KBM-7 (cell line): ENCODE measurements at regions not wholly inside any gene's neighbourhood (a gene's known extent, or its start where the extent isn't known, plus 50 kb on each side); places are given as distances from the start of the nearest gene placed in this dataset.

Experiments used
- DNase-seq: peaks from one replicate; pipeline ENCODE4 v3.0.0-alpha.2; 2015
- in situ Hi-C: fragments of 300-500 bp; cut with MboI; formaldehyde crosslinking; loops from 2 replicates; pipeline ENCODE4 v1.14.3; 2020; ENCODE audit warnings: low sequenced_read_pairs, low pct_unique_long_range_greater_than_20kb, mixed read lengths

- in situ Hi-C loops, result no loop called here
- DNase-seq, result no peak
Observed at GRCh38 chr7:155198196-155198892, 99.3 kb upstream of the INSIG1 start.

GRCh38 chr7:155198901-155199845 lies 98.5 kb upstream of the INSIG1 start:
- in situ Hi-C loops, result no loop called here

GRCh38 chr7:155201325-155202087 lies 96.2 kb upstream of the INSIG1 start:
- DNase-seq, result no peak
- in situ Hi-C loops, result no loop called here

More at GRCh38 chr7:155198901-155199845, 98.5 kb upstream of the INSIG1 start:
- no peak for DNase-seq

GRCh38 chr7:155202106-155202871 lies 95.4 kb upstream of the INSIG1 start:
- DNase-seq, result no peak
- in situ Hi-C loops, result no loop called here

GRCh38 chr7:155203059-155203881 lies 94.4 kb upstream of the INSIG1 start:
- in situ Hi-C loops, result no loop called here
- DNase-seq, result no peak

- no peak for DNase-seq
- in situ Hi-C loops, result no loop called here
Observed at GRCh38 chr7:155203882-155204691, 93.6 kb upstream of the INSIG1 start.

GRCh38 chr7:155204744-155205367 lies 92.8 kb upstream of the INSIG1 start:
- in situ Hi-C loops, result no loop called here
- DNase-seq, result no peak

- DNase-seq, result peak; percentile 99
- in situ Hi-C loops, result no loop called here
Observed at GRCh38 chr7:155205368-155206317, 92.0 kb upstream of the INSIG1 start.

- in situ Hi-C loops, result no loop called here
- peak; percentile 93 for DNase-seq
Observed at GRCh38 chr7:155206318-155207020, 91.2 kb upstream of the INSIG1 start.

- no peak for DNase-seq
- in situ Hi-C loops, result no loop called here
Observed at GRCh38 chr7:155207326-155208002, 90.2 kb upstream of the INSIG1 start.

GRCh38 chr7:155208681-155209477 lies 88.8 kb upstream of the INSIG1 start:
- in situ Hi-C loops, result no loop called here
- no peak for DNase-seq

GRCh38 chr7:155209478-155210319 lies 88.0 kb upstream of the INSIG1 start:
- DNase-seq, result no peak
- in situ Hi-C loops, result no loop called here

GRCh38 chr7:155210356-155210755 lies 87.3 kb upstream of the INSIG1 start:
- in situ Hi-C loops, result no loop called here
- no peak for DNase-seq
